GM21367 (cell line): ENCODE measurements at regions not wholly inside any gene's neighbourhood (a gene's known extent, or its start where the extent isn't known, plus 50 kb on each side); places are given as distances from the start of the nearest gene placed in this dataset.

ENCODE experiments used
- ATAC-seq: cut with Tn5 transposase; IDR thresholded peaks from one replicate; pipeline ENCODE4 v1.9.1; 2021; ENCODE audit not compliant: unreplicated experiment

DNA sequence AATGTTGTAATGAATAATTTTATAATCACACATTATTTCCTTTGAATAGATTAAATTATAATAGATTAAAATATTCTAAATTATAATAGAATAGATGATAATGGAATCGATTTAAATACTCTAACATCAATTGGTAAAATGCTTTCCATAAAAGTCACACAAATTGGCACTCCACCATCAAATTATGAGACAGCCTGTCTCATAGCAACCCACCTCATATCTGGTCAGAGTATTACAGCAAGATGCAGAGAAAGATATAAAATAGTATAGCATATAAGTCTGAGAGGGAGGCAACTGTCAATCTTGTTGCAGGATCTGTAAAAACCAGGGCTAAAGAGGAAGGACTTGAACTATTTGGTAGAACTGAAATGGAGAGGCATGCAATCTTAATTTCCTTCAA, 98.4 kb upstream of the NCKAP5 start:
- no peak for ATAC-seq

DNA sequence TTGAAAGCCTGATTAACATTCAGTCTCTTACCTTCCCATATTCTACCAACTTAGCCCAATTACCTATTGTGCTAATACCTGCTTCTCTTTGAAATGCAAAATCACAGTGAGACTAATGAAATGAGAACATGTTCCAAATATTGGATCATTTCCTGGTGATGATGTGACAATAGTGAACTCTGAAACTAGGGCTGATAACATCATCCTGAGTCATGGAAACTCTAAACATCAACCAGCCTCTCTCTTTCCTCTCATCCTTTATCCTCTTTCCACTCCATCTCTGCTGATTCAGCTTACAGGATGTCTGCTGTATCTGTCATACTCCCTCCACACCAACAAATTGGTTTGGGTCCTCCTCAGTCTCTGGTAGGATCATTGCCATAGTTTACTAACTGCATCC, 98.8 kb upstream of the NCKAP5 start:
- ATAC-seq, result no peak

DNA sequence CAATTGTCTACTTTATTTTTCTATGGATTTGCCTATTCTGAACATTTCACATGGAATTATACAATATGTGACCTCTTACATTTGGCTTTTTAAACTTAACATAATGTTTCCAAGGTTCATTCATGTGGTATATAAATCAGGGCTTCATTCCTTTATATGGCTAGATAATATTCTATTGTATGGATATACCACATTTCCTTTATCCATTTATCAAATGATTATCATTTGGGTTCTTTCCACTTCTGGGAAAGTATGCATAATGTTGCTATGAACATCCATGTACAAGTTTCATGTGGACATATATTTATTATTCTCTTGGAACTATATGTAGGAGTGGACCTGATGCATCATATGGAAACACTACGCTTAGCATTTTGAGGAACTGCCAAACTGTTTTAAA, 99.7 kb upstream of the NCKAP5 start:
- ATAC-seq, result no peak

GRCh38 chr2:133668547-133668946, 100.3 kb upstream of the NCKAP5 start:
- ATAC-seq, result no peak

GRCh38 chr2:133673305-133673905, 105.1 kb upstream of the NCKAP5 start:
- ATAC-seq, result no peak

DNA sequence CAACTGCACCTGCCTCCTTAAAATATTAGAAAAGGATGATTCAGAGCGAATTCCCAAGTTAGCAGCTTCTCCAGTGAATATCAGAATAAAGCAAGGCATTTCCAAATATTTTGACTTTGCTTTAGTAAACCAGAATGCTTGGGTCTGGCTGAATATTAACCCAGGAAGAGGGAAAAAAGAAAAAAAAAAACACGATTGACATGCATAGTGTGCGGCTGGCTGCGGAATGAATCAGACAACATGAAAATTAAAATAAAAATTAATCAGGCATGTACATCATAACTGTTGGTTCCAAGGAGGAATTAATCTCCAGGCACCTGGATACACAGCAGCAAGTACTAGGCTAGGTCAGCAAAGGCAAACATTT, 105.8 kb upstream of the NCKAP5 start:
- no peak for ATAC-seq

DNA sequence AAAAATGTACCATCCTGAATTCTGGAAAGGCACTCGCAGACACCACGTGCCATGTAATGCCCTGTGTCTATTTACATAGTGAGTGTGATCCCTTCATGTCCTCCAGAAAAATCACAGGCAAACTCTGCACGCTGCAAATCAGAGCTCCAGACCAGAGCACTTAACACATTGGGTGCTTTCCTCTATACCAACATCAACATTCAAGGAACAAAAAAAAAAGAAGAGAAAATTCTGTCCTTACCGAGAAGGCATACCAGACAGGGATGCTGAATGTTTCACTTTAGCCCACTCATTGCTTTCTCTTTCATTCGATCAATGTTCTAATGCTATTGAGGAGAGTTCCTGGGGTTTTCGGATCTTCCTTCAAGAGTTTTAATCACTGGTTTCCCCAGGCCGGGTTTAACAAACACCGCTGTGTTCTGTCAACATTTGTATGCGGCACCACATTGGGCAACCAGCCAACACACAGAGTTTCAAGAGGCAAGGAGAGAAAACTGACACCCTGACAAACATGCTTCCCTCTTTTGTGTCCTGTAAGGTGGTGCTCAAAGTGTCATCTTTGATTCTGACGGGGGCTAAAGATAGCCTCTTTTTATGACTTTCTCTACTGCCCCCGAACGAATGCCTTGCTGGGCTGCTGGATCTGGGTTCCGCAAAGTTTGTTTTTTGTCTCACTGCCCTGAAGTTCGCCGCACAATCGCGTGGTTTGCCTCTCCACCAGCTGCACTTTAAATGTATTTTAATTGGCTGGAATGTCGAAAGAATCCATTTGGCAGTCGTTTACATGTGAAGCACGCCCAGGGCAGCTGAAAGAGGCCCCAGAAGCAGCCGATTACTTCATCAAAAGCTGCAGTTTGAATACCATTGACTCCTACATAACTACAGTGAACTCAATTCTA, 106.4 kb upstream of the NCKAP5 start:
- ATAC-seq, result no peak

DNA sequence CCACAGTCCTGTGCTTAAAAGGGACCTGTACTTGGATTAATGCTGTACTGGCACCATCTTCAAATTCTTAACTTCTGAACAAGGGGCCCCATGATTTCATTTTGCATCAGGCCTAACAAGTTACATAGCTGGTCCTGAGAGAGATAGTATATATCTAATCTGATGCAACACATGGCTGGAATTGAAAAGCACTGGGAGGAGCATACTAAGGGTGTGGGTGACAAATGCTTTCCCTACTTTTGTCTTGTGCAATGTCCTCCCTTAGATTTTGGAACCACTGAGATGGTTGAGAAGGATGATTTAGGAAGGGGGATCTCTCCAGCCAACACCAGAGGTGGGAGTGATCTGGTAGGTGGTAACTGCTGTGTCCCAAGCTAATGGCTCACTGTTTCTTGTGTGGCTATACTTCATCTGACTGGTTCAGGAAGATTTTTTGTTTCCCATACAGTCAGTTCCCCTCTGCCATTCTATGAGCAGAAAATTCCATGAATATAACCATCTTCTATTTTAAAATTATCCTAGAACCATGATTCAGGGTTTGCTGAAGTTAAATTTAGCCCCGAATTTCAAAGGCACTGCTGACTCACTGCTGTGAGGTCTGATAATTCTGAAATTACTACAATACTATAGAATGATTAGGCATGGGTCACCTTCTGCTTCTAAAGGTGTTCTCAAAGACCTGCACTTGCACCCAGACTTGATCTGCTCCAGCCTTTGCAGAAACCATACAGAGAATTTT, 108.3 kb upstream of the NCKAP5 start:
- ATAC-seq, result no peak

DNA sequence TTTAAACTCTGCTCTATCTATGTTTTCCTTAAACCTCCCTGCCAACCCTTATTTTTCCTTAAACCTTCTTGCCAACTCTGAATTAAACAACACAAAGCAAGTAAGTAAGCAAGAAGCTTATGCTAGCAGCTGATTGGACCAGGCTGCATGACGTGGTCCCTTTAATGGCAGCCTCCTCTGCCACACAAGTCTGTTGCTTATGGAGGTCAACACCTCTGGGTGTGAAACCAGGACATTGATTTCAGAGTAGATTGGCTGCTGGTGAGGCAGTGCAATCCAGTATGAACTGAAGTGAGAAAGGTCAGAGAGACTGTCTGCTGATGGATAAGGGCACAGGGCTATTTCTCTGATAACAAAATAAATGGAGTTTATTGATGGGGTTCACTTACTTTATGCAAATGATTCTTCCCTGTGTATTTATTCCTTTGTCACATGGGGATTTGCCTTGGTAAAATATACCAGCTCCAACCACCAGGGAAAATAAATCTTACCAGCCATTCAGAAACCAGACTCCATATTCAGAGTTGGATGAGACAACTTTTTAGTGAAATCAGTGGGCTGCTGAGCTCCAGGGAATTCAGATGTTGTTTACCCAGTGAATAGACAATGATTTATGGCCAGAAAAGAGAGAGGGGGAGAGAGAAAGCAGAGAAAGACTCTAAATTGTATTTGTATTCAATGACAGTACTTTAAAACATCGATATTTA, 112.2 kb upstream of the NCKAP5 start:
- ATAC-seq, result no peak

- ATAC-seq, result no peak
Observed at GRCh38 chr2:133682347-133682746, 114.1 kb upstream of the NCKAP5 start.

DNA sequence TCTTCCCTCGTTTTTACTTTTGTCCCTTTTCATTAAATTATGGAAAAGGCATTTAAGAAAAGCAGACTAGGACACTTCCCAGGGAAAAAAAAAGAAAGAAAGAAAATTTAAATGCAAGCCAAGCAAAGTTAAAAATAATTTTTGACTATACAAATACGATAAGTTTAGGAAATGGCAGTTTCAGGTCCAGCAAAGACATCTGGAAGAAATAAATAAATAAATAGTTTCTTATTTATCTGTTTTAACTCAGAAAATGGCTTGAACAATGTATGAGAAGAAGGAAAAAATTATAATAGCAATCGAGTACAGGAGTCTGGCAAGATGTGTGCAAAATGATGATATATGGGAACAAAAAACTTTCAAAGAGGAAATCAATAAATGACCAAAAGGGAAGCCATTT, 114.6 kb upstream of the NCKAP5 start:
- no peak for ATAC-seq

GRCh38 chr2:133685636-133686215, 117.5 kb upstream of the NCKAP5 start:
- no peak for ATAC-seq

DNA sequence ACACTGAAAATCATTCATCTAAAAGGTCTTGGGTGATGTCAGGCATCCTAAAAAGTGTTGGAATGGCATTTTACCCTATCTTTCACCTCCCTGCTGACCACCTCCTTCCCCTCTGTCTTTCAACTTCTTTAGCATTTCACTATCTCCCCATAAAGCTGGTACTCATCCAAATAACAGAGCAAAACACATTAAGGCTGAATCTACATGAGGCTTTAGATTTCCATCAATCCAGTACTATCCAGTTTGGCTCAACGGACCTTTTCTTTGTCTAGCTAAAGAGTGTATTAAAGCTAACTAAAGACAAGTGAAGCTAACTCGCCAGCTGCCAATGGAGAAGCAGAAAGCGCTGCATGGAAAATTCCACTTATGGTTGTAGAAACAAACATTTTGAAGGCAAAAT, 122.5 kb upstream of the NCKAP5 start:
- no peak for ATAC-seq

DNA sequence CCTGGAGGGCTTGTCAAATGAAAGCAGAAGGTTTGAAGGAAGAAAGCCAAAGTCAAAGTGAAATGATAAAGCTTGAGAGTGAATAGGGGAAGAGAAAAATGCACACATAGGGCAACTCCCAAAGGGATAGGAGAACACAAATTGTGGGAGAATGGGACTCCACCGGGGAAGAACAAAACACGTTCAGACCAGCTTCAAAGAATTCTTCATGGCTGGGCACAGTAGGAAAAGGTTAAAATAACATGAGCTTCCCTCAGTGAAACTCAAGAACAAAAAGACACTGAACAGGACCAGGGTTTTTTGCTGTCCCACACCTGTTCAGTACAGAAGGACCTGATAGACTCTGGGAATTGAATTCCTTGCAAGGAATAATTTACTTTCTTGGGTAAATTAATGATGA, 123.1 kb upstream of the NCKAP5 start:
- ATAC-seq, result no peak

DNA sequence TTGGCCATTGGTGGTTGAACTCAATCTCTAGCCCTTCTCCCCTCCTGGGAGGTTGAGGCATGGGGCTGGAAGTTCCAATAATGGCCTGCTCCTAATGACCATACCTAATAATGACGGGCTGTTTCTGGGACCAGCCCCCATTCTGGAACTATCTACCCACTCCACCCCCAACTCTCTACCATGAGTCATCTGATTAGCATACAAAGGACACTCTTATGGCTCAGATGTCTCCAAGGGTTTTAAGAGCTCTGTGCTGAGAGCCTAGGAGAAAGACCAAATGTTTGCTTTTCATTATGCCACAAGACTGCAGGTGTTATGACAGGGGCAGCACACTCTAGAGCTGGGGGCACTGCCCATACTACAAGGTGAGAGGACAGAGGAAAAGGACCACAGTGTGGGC, 137.0 kb upstream of the NCKAP5 start:
- ATAC-seq, result no peak

DNA sequence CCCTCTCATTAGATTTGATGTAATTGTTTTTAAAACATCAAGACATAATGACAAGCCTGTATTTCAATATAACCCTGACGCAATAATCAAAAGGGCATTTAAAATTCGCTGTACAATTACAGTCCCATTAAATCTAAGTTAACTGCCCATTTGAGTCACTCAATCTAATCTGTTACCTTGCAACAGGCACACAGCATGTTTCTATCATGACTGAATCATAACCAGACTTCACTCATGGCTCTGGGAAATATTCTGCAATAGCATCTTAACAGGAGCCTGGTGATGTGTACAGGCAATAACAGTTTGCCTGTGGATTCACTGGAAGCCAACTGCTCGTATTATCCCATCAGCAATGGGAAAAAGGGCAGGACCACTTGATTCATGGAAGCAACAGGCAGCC, 142.3 kb upstream of the NCKAP5 start:
- no peak for ATAC-seq

DNA sequence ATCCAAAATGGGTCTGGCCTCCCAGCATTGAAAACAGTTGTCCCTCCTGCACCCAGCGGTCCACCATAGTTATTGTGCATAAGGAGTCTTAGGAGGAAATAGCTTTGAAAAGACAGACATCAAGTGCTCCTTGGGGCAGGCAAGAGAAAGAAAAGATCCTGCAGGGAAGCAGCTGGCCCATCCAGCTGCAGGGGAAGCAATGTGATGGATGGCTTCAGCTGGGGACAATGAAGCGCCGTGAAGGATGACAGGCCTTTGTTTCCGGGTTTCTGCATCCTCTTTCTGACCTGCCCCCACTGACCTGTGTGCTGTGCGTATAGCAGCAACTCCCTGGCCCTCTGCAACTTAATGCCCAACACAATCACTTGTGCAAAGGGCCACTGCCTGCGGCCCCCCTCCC, 142.9 kb upstream of the NCKAP5 start:
- no peak for ATAC-seq

DNA sequence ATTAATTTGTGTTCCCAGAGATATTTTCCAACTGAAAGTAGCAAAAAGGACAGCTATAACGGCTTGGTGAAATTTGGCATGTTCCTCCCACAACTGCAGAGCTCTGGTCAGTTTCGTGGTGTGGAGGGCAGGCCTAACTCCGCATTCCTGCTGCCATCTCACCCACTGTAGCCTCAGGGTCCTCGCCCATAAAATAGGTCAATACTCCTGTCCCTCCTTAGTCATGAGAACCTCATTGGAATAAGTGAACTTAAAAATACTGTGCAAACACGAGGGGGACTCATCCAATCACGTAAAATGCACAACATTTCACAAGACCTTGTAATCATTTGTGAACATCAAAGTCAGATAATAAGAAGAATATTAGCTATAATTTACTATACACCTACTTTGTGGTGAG, 143.5 kb upstream of the NCKAP5 start:
- ATAC-seq, result no peak

DNA sequence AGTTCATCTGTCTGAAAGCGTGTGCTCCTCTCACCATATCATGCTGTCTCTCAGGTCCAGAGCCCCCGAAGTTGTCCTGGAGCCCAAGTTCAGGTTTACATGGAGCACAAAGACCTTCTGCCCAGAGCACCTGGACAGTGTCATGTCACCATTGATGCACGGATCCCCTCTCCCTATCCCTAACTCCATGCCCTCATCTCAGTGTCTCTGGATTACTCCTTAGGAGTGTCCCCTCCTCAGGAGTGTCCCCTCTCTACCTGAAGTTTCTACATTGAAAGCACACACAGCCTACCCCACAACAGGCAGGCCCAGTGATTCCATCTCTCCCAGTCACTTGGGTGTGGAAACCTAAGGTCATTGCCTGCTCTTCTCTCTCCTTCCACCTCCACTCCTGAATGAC, 144.1 kb upstream of the NCKAP5 start:
- no peak for ATAC-seq

GRCh38 chr2:133713049-133713580, 144.9 kb upstream of the NCKAP5 start:
- ATAC-seq, result no peak

- no peak for ATAC-seq
Observed at GRCh38 chr2:133716166-133716565, 147.9 kb upstream of the NCKAP5 start.
